GM23338 (cell line): ENCODE measurements at regions not wholly inside any gene's neighbourhood (a gene's known extent, or its start where the extent isn't known, plus 50 kb on each side); places are given as distances from the start of the nearest gene placed in this dataset.

Experiments
- ATAC-seq: fragments of 200-7000 bp; cut with Tn5 transposase; 3 replicates; pipeline ENCODE4 v1.9.1; 2020
- DNase-seq: peaks from one replicate; pipeline ENCODE4 v3.0.0-alpha.2; 2015; ENCODE audit warnings: low spot score
- H2AFZ ChIP-seq: fragments of 200-600 bp; sonication (generic); 2 replicates; pipeline ENCODE4 v1.8.0; 2016; ENCODE audit warnings: antibody characterized with exemption, mild to moderate bottlenecking, moderate library complexity
- H3F3A ChIP-seq: fragments of 200-600 bp; sonication (generic); replicated peaks from 2 replicates; pipeline ENCODE4 v1.8.0; 2017; ENCODE audit warnings: antibody characterized with exemption, mixed run types, low read depth
- H3K27ac ChIP-seq: fragments of 200-600 bp; sonication (generic); 2 replicates; pipeline ENCODE4 v1.6.1; 2016; ENCODE audit warnings: low read depth
- H3K27me3 ChIP-seq: fragments of 200-600 bp; sonication (generic); 2 replicates; pipeline ENCODE4 v1.8.0; 2016; ENCODE audit warnings: mild to moderate bottlenecking, mixed run types, moderate library complexity; ENCODE audit not compliant: insufficient read depth
- H3K36me3 ChIP-seq: fragments of 200-600 bp; sonication (generic); 2 replicates; pipeline ENCODE4 v1.8.0; 2016; ENCODE audit warnings: mild to moderate bottlenecking; ENCODE audit not compliant: insufficient read depth
- H3K4me1 ChIP-seq: fragments of 200-600 bp; sonication (generic); 2 replicates; pipeline ENCODE4 v1.8.0; 2016; ENCODE audit warnings: mild to moderate bottlenecking, moderate library complexity; ENCODE audit not compliant: insufficient read depth
- H3K4me2 ChIP-seq: fragments of 200-600 bp; sonication (generic); 2 replicates; pipeline ENCODE4 v1.7.1; 2017; ENCODE audit warnings: mixed run types
- H3K4me3 ChIP-seq: fragments of 200-600 bp; sonication (generic); 2 replicates; pipeline ENCODE4 v1.6.1; 2016; ENCODE audit warnings: mixed run types
- H3K79me2 ChIP-seq: fragments of 200-600 bp; sonication (generic); replicated peaks from 2 replicates; pipeline ENCODE4 v1.8.0; 2017; ENCODE audit warnings: mild to moderate bottlenecking; ENCODE audit not compliant: insufficient read depth
- H3K9me2 ChIP-seq: fragments of 200-600 bp; sonication (generic); 2 replicates; pipeline ENCODE4 v1.8.0; 2017; ENCODE audit not compliant: insufficient read depth
- H4K20me1 ChIP-seq: fragments of 200-600 bp; sonication (generic); replicated peaks from 2 replicates; pipeline ENCODE4 v1.8.0; 2017; ENCODE audit warnings: mild to moderate bottlenecking; ENCODE audit not compliant: insufficient read depth
- H3K27ac Mint-ChIP-seq: 2 replicates; pipeline ENCODE4 v1.8.0; 2020; ENCODE audit warnings: inconsistent platforms, mild to moderate bottlenecking, moderate library complexity, mixed read lengths
- H3K27me3 Mint-ChIP-seq: 3 replicates; pipeline ENCODE4 v1.8.0; 2022; ENCODE audit warnings: low read depth, mild to moderate bottlenecking, moderate library complexity, mixed read lengths, inconsistent platforms; ENCODE audit not compliant: insufficient read depth, poor library complexity
- H3K36me3 Mint-ChIP-seq: 3 replicates; pipeline ENCODE4 v1.8.0; 2021; ENCODE audit warnings: low read depth, mild to moderate bottlenecking, inconsistent platforms, moderate library complexity, mixed read lengths
- H3K4me1 Mint-ChIP-seq: 3 replicates; pipeline ENCODE4 v1.8.0; 2020; ENCODE audit warnings: mild to moderate bottlenecking, inconsistent platforms, mixed read lengths
- H3K4me3 Mint-ChIP-seq: 3 replicates; pipeline ENCODE4 v1.8.0; 2021; ENCODE audit warnings: moderate library complexity, mild to moderate bottlenecking, inconsistent platforms, mixed read lengths
- H3K9me3 Mint-ChIP-seq: 3 replicates; pipeline ENCODE4 v1.8.0; 2020; ENCODE audit warnings: moderate library complexity, mild to moderate bottlenecking, inconsistent platforms, mixed read lengths
- CREB1 ChIP-seq: fragments of 250-450 bp; sonication (Bioruptor Pico); IDR thresholded peaks from 2 replicates; pipeline ENCODE4 v1.5.0; 2020; ENCODE audit warnings: low read depth, mild to moderate bottlenecking, moderate library complexity
- CTCF ChIP-seq, 2 experiments: fragments of 200-600 bp in 1 of 2; sonication (generic) in 1 of 2; conservative IDR thresholded peaks; 2 replicates each; pipeline versions ENCODE4 v1.5.1 to v1.6.1; 2016 to 2017; ENCODE audit warnings: antibody characterized with exemption in 2 of 2, low read depth in 2 of 2, mild to moderate bottlenecking in 2 of 2, moderate library complexity in 1 of 2
- ETS1 ChIP-seq: IDR thresholded peaks from 2 replicates; pipeline ENCODE4 v1.6.1; 2016; ENCODE audit warnings: antibody characterized with exemption
- EZH2 ChIP-seq: fragments of 200-600 bp; sonication (generic); IDR thresholded peaks from one replicate; pipeline ENCODE4 v1.8.0; 2017; ENCODE audit warnings: antibody characterized with exemption, mild to moderate bottlenecking, low read depth; ENCODE audit not compliant: unreplicated experiment
- EZH2phosphoT487 ChIP-seq: fragments of 200-600 bp; sonication (generic); IDR thresholded peaks from one replicate; pipeline ENCODE4 v1.8.1; 2018; ENCODE audit warnings: antibody characterized with exemption; ENCODE audit not compliant: unreplicated experiment
- JUNB ChIP-seq: IDR thresholded peaks from one replicate; pipeline ENCODE4 v1.6.1; 2016; ENCODE audit warnings: antibody characterized with exemption; ENCODE audit not compliant: unreplicated experiment
- NANOG ChIP-seq: IDR thresholded peaks from 2 replicates; pipeline ENCODE4 v1.6.1; 2016; ENCODE audit warnings: antibody characterized with exemption, borderline replicate concordance
- POLR2AphosphoS5 ChIP-seq: IDR thresholded peaks from 2 replicates; pipeline ENCODE4 v1.6.1; 2016; ENCODE audit warnings: antibody characterized with exemption, low read depth
- REST ChIP-seq: IDR thresholded peaks from one replicate; pipeline ENCODE4 v1.6.1; 2018; ENCODE audit warnings: antibody characterized with exemption; ENCODE audit not compliant: unreplicated experiment
- STAT1 ChIP-seq: IDR thresholded peaks from one replicate; pipeline ENCODE4 v1.6.1; 2016; ENCODE audit warnings: antibody characterized with exemption; ENCODE audit not compliant: unreplicated experiment
- ZNF114 ChIP-seq: fragments of 250-450 bp; sonication (Bioruptor Pico); IDR thresholded peaks from 2 replicates; pipeline ENCODE4 v1.5.0; 2020; ENCODE audit warnings: mild to moderate bottlenecking, moderate library complexity
- ZNF331 ChIP-seq: fragments of 250-450 bp; sonication (Bioruptor Pico); IDR thresholded peaks from 2 replicates; pipeline ENCODE4 v1.5.0; 2020; ENCODE audit warnings: low read depth, mild to moderate bottlenecking, moderate library complexity
- TF ChIP-seq, protein P1 (sequence below): fragments of 250-450 bp; sonication (Bioruptor Pico); IDR thresholded peaks from 2 replicates; pipeline ENCODE4 v1.5.0; 2020; ENCODE audit warnings: mild to moderate bottlenecking, moderate library complexity

GRCh38 chr18:6575908-6576307, 153.6 kb upstream of the ARHGAP28 start:
- H3K36me3 ChIP-seq, result no peaks in the 10 kb centered on the region
- H3K4me1 Mint-ChIP-seq, result peaks cover 8% of the 10 kb centered on the region; the same call in 2 of the 3 replicates
- H3K79me2 ChIP-seq, result no peaks in the 10 kb centered on the region
- H4K20me1 ChIP-seq, result no peaks in the 10 kb centered on the region
- no peak overlapping the region for H3K27ac Mint-ChIP-seq
- H3K9me3 Mint-ChIP-seq, result no peaks in the 10 kb centered on the region
- H3K4me1 ChIP-seq, result no peaks in the 10 kb centered on the region
- TF ChIP-seq, protein P1, sequence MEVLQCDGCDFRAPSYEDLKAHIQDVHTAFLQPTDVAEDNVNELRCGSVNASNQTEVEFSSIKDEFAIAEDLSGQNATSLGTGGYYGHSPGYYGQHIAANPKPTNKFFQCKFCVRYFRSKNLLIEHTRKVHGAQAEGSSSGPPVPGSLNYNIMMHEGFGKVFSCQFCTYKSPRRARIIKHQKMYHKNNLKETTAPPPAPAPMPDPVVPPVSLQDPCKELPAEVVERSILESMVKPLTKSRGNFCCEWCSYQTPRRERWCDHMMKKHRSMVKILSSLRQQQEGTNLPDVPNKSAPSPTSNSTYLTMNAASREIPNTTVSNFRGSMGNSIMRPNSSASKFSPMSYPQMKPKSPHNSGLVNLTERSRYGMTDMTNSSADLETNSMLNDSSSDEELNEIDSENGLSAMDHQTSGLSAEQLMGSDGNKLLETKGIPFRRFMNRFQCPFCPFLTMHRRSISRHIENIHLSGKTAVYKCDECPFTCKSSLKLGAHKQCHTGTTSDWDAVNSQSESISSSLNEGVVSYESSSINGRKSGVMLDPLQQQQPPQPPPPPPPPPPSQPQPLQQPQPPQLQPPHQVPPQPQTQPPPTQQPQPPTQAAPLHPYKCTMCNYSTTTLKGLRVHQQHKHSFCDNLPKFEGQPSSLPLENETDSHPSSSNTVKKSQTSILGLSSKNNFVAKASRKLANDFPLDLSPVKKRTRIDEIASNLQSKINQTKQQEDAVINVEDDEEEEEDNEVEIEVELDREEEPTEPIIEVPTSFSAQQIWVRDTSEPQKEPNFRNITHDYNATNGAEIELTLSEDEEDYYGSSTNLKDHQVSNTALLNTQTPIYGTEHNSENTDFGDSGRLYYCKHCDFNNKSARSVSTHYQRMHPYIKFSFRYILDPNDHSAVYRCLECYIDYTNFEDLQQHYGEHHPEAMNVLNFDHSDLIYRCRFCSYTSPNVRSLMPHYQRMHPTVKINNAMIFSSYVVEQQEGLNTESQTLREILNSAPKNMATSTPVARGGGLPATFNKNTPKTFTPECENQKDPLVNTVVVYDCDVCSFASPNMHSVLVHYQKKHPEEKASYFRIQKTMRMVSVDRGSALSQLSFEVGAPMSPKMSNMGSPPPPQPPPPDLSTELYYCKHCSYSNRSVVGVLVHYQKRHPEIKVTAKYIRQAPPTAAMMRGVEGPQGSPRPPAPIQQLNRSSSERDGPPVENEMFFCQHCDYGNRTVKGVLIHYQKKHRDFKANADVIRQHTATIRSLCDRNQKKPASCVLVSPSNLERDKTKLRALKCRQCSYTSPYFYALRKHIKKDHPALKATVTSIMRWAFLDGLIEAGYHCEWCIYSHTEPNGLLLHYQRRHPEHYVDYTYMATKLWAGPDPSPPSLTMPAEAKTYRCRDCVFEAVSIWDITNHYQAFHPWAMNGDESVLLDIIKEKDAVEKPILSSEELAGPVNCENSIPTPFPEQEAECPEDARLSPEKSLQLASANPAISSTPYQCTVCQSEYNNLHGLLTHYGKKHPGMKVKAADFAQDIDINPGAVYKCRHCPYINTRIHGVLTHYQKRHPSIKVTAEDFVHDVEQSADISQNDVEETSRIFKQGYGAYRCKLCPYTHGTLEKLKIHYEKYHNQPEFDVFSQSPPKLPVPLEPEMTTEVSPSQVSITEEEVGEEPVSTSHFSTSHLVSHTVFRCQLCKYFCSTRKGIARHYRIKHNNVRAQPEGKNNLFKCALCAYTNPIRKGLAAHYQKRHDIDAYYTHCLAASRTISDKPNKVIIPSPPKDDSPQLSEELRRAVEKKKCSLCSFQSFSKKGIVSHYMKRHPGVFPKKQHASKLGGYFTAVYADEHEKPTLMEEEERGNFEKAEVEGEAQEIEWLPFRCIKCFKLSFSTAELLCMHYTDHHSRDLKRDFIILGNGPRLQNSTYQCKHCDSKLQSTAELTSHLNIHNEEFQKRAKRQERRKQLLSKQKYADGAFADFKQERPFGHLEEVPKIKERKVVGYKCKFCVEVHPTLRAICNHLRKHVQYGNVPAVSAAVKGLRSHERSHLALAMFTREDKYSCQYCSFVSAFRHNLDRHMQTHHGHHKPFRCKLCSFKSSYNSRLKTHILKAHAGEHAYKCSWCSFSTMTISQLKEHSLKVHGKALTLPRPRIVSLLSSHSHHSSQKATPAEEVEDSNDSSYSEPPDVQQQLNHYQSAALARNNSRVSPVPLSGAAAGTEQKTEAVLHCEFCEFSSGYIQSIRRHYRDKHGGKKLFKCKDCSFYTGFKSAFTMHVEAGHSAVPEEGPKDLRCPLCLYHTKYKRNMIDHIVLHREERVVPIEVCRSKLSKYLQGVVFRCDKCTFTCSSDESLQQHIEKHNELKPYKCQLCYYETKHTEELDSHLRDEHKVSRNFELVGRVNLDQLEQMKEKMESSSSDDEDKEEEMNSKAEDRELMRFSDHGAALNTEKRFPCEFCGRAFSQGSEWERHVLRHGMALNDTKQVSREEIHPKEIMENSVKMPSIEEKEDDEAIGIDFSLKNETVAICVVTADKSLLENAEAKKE (CRISPR knock-in tag), result no peak
- no peak for TF ChIP-seq REST
- no peak for TF ChIP-seq POLR2AphosphoS5
- no peak for TF ChIP-seq EZH2phosphoT487
- no peak for TF ChIP-seq ZNF114
- no peak for TF ChIP-seq STAT1
- no peak for TF ChIP-seq CTCF (conservative IDR thresholded peaks at IDR 0.05; ENCODE audit: low read depth in 2 of 2)
- no peak for TF ChIP-seq ZNF331 (CRISPR knock-in tag)
- no peak for TF ChIP-seq CREB1 (CRISPR knock-in tag)
- no peak for TF ChIP-seq JUNB
- no peak for TF ChIP-seq NANOG
- no peak for TF ChIP-seq EZH2
- no peak for TF ChIP-seq ETS1
- no peak overlapping the region for H3K4me3 ChIP-seq
- no peak for DNase-seq
- no peaks in the 10 kb centered on the region for H3K36me3 Mint-ChIP-seq
- no peak overlapping the region for H3K27ac ChIP-seq
- no peak overlapping the region for H3K4me2 ChIP-seq
- H3K4me3 Mint-ChIP-seq, result no peak overlapping the region
- no peaks in the 10 kb centered on the region for H3F3A ChIP-seq
- no peaks in the 10 kb centered on the region for H3K27me3 ChIP-seq
- H3K9me2 ChIP-seq, result no peaks in the 10 kb centered on the region
- no peak for ATAC-seq
- peak overlapping the region; percentile 67 for H2AFZ ChIP-seq
- no peaks in the 10 kb centered on the region for H3K27me3 Mint-ChIP-seq
